Mucosa of rectum (tissue), 2 donors: ENCODE measurements at regions not wholly inside any gene's neighbourhood (a gene's known extent, or its start where the extent isn't known, plus 50 kb on each side); places are given as distances from the start of the nearest gene placed in this dataset.
"Not testable (repeated sequence)": the region's sequence is repeated elsewhere in the genome, so short reads cannot be mapped to it uniquely, and the experiment has no call there.

Experiments used
- H3K27ac ChIP-seq, 2 donors: one replicate each; pipeline ENCODE4 v1.7.0; 2013; ENCODE audit warnings: inconsistent platforms in 2 of 2, low read depth in 2 of 2, low read length in 2 of 2
- H3K27me3 ChIP-seq, 2 donors: one replicate each; pipeline ENCODE4 v1.7.0; 2013; ENCODE audit warnings: low read length in 2 of 2; ENCODE audit not compliant: control insufficient read depth in 2 of 2, insufficient read depth in 2 of 2
- H3K36me3 ChIP-seq, 2 donors: one replicate each; pipeline ENCODE4 v1.7.0; 2013; ENCODE audit warnings: low read length in 2 of 2; ENCODE audit not compliant: control insufficient read depth in 2 of 2, insufficient read depth in 2 of 2
- H3K4me1 ChIP-seq, 2 donors: one replicate each; pipeline ENCODE4 v1.7.0; 2013; ENCODE audit warnings: low read length in 2 of 2, mild to moderate bottlenecking in 1 of 2; ENCODE audit not compliant: control insufficient read depth in 2 of 2, insufficient read depth in 2 of 2
- H3K4me3 ChIP-seq, 2 donors: one replicate each; pipeline ENCODE4 v1.7.0; 2013; ENCODE audit warnings: low read length in 2 of 2
- H3K9ac ChIP-seq, 2 donors: one replicate each; pipeline ENCODE4 v1.7.0; 2013; ENCODE audit warnings: low read length in 2 of 2, low read depth in 1 of 2, mild to moderate bottlenecking in 1 of 2
- H3K9me3 ChIP-seq, 2 donors: one replicate each; pipeline ENCODE4 v1.7.0; 2013; ENCODE audit warnings: low read length in 2 of 2; ENCODE audit not compliant: control insufficient read depth in 2 of 2
- donor health status: healthy.
- donor health status: Normal muscosa, but diverticular disease.

DNA sequence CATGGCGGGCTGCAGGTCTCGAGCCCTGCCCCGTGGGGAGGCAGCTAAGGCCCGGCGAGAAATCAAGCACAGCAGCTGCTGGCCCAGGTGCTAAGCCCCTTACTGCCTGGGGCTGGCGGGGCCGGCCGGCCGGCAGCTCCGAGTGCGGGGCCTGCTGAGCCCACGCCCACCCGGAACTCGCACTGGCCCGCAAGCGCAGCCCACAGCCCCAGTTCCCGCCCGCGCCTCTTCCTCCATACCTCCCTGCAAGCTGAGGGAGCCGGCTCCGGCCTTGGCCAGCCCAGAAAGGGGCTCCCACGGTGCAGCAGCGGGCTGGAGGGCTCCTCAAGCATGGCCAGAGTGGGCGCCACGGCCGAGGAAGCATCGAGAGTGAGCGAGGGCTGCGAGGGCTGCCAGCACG, 270.5 kb upstream of the ZNF804A start:
- not testable (repeated sequence) for H3K27ac ChIP-seq, H3K9ac ChIP-seq, H3K27me3 ChIP-seq, H3K36me3 ChIP-seq, H3K4me3 ChIP-seq, H3K9me3 ChIP-seq, H3K4me1 ChIP-seq

DNA sequence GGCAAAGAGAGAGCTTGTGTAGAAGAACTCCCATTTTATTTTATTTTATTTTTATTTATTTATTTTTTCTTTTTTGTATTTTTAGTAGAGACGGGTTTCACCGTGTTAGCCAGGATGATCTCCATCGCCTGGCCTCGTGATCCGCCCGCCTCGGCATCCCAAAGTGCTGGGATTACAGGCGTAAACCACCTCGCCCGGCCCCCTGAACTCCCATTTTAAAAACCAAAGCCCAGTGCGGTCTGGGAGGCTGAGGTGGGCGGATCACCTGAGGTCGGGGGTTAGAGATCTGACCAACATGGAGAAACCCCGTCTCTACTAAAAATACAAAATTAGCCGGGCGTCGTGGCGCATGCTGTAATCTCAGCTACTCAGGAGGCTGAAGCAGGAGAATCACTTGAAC, 267.8 kb upstream of the ZNF804A start:
- H3K9me3 ChIP-seq, H3K27ac ChIP-seq, H3K9ac ChIP-seq, H3K4me1 ChIP-seq, H3K27me3 ChIP-seq, H3K36me3 ChIP-seq, H3K4me3 ChIP-seq: not testable (repeated sequence)

DNA sequence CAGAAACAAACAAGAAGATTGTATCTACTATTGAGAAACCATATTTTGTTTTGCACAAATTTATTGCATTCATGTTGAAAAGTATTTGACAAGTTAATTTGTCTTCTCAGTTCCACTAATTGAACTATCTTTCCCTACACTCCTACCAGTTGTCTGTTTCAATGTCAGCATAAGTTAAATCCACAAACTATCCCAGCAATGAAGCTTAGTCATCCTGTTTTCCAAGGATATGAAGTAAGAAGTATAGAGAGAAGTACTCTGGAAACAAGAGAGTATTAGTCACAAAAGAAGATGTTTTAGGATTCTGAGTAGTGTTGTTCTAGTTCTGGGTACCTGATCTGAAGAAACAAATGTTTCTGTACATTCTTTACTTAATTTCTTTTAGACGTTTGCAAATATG, 261.6 kb upstream of the ZNF804A start:
- H3K27ac ChIP-seq: no peak overlapping the region
- H3K9ac ChIP-seq: no peak overlapping the region
- H3K4me1 ChIP-seq: no peaks in the 10 kb centered on the region
- H3K4me3 ChIP-seq: no peak overlapping the region
- H3K27me3 ChIP-seq: no peaks in the 10 kb centered on the region
- no peaks in the 10 kb centered on the region for H3K9me3 ChIP-seq
- no peaks in the 10 kb centered on the region for H3K36me3 ChIP-seq

DNA sequence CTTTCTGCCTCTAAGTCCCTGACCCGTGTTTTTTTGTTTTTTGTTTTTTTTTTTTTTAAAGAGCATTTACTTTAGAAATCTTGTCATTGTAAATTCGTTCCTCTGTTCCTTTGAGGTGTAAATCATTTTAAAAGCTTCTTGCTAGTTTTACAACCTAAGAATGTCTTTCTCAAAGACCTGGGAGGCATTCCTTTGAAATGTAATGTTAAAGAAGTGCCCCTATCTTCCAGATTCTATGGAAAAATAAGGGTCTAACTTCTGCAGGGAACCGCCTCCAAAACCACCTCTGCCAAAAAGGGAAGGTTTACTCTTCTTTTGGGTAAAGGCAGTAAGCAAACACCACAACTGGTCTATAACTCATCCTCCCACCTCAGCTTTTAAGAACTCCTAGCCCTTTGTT, 259.6 kb upstream of the ZNF804A start:
- H3K9me3 ChIP-seq: no peaks in the 10 kb centered on the region
- no peaks in the 10 kb centered on the region for H3K4me1 ChIP-seq
- no peaks in the 10 kb centered on the region for H3K36me3 ChIP-seq
- H3K27ac ChIP-seq: no peak overlapping the region
- H3K27me3 ChIP-seq: no peaks in the 10 kb centered on the region
- H3K9ac ChIP-seq: no peak overlapping the region
- no peak overlapping the region for H3K4me3 ChIP-seq

DNA sequence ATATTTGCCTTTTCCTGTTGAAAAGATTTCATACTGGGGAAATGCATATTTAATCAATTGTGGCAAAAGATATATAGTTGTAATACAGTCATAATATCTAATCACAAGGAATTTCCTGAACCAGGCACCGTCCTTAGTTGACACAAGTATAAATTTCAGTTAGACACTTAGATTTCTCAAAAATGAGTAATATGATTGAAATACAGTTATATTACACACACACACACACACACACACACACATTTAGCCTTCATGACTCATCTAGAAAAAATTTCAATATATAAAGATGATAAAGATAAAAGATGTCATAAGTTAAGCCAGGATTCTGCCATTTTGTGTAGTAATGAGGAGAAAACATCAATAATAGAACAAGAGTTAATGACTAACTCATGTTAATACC, 258.4 kb upstream of the ZNF804A start:
- no peak overlapping the region for H3K27ac ChIP-seq
- no peaks in the 10 kb centered on the region for H3K4me1 ChIP-seq
- no peaks in the 10 kb centered on the region for H3K27me3 ChIP-seq
- H3K4me3 ChIP-seq: no peak overlapping the region
- H3K9me3 ChIP-seq: no peaks in the 10 kb centered on the region
- H3K9ac ChIP-seq: no peak overlapping the region
- no peaks in the 10 kb centered on the region for H3K36me3 ChIP-seq

DNA sequence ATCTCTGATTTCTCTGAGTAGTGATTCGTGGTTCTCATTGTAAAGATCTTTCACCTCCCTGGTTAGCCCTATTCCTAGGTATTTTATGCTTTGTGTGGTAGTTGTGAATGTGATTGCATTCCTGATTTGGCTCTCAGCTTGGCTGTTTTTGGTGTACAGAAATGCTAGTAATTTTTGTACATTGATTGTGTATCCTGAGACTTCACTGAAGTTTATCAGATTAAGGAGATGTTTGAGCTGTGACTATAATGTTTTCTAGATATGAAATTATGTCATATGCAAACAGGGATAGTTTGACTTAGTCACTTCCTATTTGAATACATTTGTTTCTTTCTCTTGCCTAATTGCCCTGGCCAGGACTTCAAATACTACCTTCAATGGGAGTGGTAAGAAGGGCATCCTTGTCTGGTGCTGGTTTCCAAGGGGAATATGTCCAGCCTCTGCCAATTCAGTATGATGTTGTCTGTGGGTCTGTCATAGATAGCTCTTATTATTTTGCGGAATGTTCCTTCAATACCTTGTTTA, 251.9 kb upstream of the ZNF804A start:
- H3K27ac ChIP-seq: no peak overlapping the region
- no peaks in the 10 kb centered on the region for H3K4me1 ChIP-seq
- H3K9ac ChIP-seq: no peak overlapping the region
- H3K9me3 ChIP-seq: no peaks in the 10 kb centered on the region
- no peaks in the 10 kb centered on the region for H3K36me3 ChIP-seq
- no peak overlapping the region for H3K4me3 ChIP-seq
- H3K27me3 ChIP-seq: no peaks in the 10 kb centered on the region

DNA sequence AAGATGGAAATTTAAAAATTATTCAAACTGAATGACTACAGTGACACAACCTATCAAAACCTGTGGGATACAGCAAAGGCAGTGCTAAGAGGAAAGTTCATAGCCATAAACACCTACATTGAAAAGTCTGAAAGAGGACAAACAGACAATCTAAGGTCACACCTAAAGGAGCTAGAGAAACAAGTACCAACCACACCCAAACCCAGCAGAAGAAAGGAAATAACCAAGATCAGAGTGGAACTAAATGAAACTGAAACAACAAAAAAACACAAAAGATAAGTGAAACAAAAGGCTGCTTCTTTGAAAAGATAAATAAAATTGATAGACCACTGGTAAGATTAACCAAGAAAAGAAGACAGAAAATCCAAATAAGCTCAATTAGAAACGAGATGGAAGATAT, 247.2 kb upstream of the ZNF804A start:
- no peaks in the 10 kb centered on the region for H3K9me3 ChIP-seq
- no peaks in the 10 kb centered on the region for H3K4me1 ChIP-seq
- H3K27me3 ChIP-seq: no peaks in the 10 kb centered on the region
- no peaks in the 10 kb centered on the region for H3K36me3 ChIP-seq
- H3K27ac ChIP-seq: no peak overlapping the region
- H3K4me3 ChIP-seq: no peak overlapping the region
- H3K9ac ChIP-seq: no peak overlapping the region

DNA sequence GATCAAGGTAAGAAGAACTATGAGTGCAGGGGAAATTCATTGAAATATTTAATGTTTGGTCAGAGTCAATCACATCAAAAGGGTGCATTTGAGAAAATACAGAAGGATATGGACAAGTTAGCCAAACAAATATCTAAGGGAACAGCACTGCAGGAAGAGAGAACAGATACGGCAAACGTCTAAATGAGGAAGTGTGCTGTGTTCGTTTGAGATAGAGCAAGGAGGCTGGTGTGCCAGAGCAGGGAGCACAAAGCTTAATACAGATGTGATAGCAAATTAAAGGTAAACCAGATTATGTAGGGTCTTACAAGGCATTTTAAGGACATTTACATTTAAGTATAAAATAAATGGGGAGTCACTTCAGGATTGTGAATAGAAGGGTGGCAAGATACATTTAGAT, 241.3 kb upstream of the ZNF804A start:
- no peak overlapping the region for H3K9ac ChIP-seq
- no peak overlapping the region for H3K27ac ChIP-seq
- H3K4me1 ChIP-seq: no peaks in the 10 kb centered on the region
- H3K4me3 ChIP-seq: no peak overlapping the region
- H3K36me3 ChIP-seq: no peaks in the 10 kb centered on the region
- no peaks in the 10 kb centered on the region for H3K27me3 ChIP-seq
- no peaks in the 10 kb centered on the region for H3K9me3 ChIP-seq

DNA sequence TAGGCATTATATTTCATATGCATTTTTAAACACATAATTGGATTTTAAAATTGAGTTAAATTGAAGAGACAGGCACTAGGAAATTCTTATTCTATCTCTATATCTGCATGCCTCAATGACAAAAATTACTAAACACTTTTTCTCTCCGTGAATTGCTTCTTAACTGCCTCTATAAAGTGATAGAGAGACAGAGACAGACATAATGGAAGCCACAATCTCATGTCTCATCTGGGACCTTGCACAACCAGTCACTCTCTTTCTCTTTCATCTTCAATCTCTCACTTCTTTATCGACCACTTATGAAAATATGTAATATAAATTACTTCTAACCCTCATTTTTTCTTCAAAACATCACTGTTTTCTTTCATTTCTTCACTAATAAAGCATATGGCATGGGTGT, 238.9 kb upstream of the ZNF804A start:
- Histone ChIP-seq H3K9ac (no peak overlapping the region), H3K4me1 (no peaks in the 10 kb centered on the region), H3K27ac (no peak overlapping the region), H3K27me3 (no peaks in the 10 kb centered on the region), H3K36me3 (no peaks in the 10 kb centered on the region), H3K9me3 (no peaks in the 10 kb centered on the region), H3K4me3 (no peak overlapping the region)

DNA sequence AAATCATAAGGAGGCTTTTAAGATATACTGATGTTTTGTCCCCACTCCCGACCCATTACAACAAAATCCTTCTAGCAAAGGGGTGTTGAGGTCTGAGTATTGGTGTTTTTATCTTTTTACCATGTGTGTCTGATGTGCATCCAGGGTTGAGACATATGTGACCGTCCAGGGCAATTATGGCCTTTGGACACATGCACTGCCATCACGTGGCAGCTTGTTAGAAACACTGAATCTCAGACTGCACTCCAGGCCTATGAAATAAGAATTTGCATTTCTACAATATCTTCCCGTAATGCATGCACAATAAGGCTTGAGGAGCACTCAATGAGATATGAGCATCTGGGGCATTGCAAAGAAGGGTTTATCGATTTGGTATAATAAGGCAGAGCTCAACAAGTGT, 235.1 kb upstream of the ZNF804A start:
- Histone ChIP-seq H3K9ac (no peak overlapping the region), H3K27me3 (no peaks in the 10 kb centered on the region), H3K27ac (no peak overlapping the region), H3K4me3 (no peak overlapping the region), H3K36me3 (no peaks in the 10 kb centered on the region), H3K4me1 (no peaks in the 10 kb centered on the region), H3K9me3 (no peaks in the 10 kb centered on the region)

DNA sequence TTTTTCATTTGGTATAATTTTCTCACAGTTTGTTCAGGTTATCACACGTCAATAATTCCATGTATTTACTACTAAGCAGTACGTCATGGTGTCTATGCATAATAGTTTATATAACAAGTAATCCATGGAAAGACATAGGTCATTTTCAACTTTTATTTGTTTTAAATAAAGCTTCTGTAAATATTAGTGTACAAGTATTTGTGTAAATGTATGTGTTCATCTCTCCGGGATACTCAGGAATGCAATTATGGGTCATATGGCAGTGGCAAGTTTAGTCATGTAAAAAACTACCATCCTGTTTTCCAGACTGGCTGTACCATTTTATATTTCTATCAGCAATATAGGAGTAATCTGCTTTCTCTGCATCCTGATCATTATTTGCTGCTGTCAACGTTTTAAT, 231.1 kb upstream of the ZNF804A start:
- Histone ChIP-seq H3K9ac (no peak overlapping the region), H3K27me3 (no peaks in the 10 kb centered on the region), H3K4me1 (no peaks in the 10 kb centered on the region), H3K4me3 (no peak overlapping the region), H3K9me3 (no peaks in the 10 kb centered on the region), H3K27ac (no peak overlapping the region), H3K36me3 (no peaks in the 10 kb centered on the region)
